CD1c-positive myeloid dendritic cell (primary cell): ENCODE measurements at regions not wholly inside any gene's neighbourhood (a gene's known extent, or its start where the extent isn't known, plus 50 kb on each side); places are given as distances from the start of the nearest gene placed in this dataset.
A peak's percentile ranks its signal among the peaks of the same experiment; 100 is the strongest.

ENCODE experiments used
- DNase-seq: peaks from one replicate; pipeline ENCODE4 v3.0.0-alpha.2; 2016; ENCODE audit errors: extremely low spot score

DNA sequence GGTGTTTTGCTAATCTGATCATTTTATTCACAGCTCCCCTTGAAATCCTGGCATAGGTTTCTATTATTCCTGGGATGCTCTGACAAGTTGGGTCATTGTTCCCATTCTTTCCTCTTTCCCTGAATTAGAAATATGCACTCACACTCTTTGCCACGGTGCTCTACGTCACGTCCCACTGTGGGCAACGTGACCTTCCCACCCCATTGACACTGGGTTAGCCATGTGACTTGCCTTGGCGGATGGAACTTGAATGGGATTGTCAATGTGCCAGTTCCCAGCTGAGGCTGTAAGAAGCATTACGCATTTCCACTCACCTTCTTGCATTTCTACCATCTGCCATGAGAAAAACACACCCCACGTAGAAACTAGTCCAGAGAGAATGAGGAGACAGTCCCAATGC lies 492.4 kb downstream of the SHISA9 start:
- DNase-seq = no peak

DNA sequence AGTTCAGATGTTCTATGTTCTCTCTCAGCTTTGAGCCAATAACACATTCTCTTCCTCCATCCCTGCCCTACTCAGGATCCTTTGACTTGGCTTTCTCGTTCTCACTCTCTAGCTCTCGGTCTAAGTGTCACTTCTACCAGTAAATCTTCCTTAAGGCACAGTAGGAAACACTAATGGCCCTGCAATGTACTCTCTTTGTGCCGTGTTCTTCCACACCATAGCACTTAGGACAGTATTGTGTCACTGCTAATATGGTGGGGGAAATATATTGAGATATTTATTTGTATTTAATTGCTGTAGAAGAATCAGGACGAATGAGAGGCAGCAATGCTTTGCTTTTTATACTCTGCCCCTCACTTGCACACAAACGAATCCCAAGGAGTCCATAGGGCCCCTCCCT lies 493.1 kb downstream of the SHISA9 start:
- no peak for DNase-seq

GRCh38 chr16:13397126-13397525 lies 495.7 kb downstream of the SHISA9 start:
- DNase-seq = no peak

- no peak for DNase-seq
Measured at GRCh38 chr16:13401641-13402040, 500.2 kb downstream of the SHISA9 start.

- DNase-seq = no peak
Measured at GRCh38 chr16:13402601-13403000, 501.2 kb downstream of the SHISA9 start.

DNA sequence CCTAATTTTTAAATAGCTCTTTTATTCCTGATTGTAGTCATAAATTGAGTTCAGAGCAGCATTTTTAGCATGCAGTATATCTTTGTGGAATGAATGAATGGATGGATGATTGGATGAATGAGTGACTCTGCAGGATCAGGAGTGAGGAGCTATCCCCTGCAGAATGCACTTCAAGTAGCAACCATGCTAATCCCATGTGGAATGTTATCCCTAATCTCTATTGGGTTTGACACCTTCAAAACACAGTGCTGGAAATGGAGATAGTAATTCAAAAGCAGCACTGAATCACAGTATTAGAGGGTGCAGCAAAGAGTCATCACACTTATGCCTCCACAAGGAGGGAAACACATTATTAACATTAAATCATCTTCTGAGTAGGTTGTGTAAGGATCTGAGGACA lies 501.9 kb downstream of the SHISA9 start:
- no peak for DNase-seq

- no peak for DNase-seq
Measured at GRCh38 chr16:13414154-13414553, 505.8 kb upstream of the ERCC4 start.

DNA sequence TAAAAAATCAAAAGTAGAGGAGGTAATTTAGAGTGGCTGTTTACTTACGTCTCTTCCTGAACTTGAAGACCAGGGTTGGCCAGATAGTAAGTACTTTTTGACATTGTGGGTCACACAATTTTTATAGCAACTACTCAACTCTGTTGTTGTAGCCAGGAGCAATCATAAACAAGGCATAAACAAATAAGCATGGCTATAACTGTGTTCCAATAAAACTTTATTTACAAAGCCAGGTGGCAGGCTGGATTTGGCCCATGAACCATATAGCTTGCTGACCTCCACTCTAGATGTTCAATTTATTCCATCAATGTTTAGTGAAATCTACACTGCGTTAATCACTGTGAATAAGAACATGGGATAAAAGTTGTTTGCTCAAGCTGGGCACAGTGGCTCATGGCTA lies 500.4 kb upstream of the ERCC4 start:
- no peak for DNase-seq

GRCh38 chr16:13421726-13422125 lies 498.2 kb upstream of the ERCC4 start:
- no peak for DNase-seq

DNA sequence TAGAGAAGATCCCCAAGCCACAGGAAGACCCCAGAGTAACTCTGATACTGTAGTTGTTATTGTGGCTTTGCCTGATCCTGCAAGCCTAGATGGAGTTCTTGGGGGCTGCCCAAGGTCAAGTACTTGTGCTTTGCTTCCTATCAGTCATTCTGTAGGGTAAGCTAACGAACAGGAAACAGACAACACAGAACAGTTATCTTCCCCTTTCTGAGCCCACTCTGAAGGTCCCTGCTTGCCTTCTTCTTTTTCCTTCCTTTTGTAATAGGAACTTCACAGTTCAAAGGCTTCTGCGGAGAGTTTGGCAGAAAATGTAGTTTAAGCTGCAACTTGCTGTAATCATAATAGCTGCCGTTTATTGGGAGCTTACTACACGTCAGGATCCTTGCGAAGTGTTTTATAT lies 494.1 kb upstream of the ERCC4 start:
- peak; percentile 1 for DNase-seq

GRCh38 chr16:13426269-13426668 lies 493.7 kb upstream of the ERCC4 start:
- DNase-seq = no peak

- DNase-seq = no peak
Measured at GRCh38 chr16:13426736-13427135, 493.2 kb upstream of the ERCC4 start.

DNA sequence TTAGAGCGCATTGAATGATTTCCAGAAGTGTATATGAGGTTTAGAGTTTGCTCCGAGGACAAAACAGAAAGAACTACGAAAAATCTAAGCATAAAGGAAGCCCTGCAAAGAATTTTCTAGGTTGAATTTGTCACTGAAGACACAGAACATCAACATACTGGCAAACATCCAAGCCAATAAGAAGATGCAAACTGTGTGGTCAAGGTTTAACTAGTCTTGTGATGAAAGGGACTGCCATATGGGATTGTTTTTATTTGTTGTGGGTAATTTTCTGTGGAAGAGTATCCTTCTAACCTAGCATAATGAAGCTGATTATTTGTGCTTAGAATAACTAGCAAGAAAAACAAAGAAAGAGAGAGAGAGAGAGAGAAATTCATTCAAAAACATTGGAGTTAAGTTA lies 492.0 kb upstream of the ERCC4 start:
- DNase-seq = no peak

DNA sequence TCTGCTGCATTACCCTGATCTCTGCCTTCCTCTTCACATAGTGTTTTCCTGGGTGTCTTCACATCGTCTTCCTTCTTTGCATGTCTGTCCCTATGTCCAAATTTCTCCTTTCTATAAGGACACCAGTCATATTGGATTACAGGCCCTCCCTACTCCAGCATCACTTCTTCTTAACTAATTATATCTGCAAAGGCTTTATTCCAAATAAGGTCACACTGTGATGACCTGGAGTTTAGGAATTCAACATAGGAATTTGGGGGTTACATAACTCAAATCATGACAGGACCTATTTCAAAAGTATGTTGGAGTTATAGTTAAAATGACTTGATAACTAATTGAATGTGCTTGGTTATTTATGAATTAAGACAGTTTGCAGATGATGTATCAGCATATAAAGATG lies 490.5 kb upstream of the ERCC4 start:
- no peak for DNase-seq

DNA sequence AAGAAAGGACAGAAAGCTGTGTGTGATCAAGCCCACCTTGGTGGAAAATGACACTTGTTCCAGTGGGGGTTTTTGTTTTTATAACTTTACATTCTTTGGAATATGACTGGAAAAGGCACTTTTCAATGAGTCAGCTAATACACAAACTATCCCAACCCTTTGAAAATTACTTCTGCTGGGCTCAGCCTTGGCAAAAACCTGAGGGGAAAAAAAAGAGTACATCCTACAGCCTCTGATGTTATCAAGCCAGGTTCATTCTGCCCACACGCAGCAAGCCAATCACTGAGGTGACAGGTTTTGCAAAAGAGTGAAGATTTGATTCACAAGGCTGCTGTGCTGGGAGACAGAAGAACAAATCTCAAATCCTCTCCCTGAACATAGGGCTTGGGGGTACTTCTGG lies 484.5 kb upstream of the ERCC4 start:
- DNase-seq = no peak

DNA sequence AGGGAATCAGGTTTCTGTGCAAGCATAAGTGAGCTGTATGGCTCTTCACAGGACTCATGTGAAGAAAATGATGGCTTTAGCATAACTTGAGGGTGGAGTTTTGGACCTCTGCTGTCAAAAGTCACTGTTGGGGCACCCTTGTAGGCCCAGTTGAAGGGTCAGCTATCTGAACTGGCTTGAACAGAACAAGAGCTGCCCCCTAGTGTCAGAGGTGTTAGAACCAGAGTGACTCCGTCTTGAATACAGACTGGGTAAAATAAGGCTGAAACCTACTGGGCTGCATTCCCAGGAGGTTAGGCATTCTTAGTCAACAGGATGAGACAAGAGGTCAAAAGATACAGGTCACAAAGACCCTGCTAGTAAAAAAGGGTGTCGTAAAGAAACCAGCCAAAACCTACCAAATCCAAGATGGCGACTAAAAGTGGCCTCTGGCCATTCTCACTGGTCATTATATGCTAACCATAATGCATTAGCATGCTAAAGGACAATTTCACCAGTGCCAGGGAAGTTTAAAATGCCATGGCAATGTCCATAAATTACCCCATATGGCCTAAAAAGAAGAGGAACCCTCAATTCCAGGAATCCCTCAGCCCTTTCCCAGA lies 484.0 kb upstream of the ERCC4 start:
- DNase-seq = no peak

- peak; percentile 1 for DNase-seq
Measured at GRCh38 chr16:13436641-13437412, 483.1 kb upstream of the ERCC4 start.

DNA sequence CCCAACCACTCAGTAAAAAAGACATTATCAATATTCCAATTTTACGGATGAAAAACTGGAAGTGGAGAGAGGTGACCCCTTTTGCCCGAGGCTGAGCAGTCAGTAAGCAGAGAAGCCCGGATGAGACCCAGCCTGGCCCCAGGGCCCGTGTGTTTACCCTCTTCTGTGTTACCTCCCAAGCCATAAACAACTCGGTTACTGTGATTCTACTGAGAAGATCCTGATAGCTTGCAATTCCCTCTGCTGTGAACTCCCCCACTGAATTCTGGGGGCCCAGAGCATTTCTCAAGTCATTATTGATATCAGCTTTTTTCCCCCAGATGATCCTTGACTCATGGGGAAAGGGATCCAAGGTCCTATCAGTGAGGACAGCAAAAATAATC lies 482.6 kb upstream of the ERCC4 start:
- no peak for DNase-seq

- DNase-seq = no peak
Measured at GRCh38 chr16:13438064-13438463, 481.9 kb upstream of the ERCC4 start.

GRCh38 chr16:13439766-13440165 lies 480.2 kb upstream of the ERCC4 start:
- no peak for DNase-seq

DNA sequence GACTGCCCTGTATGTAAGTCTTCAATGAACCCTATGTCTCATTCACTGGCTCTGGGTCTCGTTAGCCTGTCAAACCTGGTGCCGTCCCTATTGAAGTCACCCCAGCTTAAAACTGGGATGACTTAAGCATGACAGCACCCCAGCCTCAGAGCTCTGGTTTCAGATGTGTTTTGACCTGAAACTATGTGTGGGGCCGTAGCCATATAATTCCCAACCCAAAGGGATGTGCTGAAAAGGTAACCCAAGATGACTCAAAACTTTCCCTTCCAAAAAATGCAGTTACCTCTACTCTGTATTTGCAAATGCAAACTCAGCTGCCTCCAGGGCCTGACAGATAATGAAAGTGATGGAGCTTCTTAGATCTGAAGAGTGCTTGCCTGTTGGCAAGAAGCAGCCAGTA lies 478.3 kb upstream of the ERCC4 start:
- no peak for DNase-seq

- no peak for DNase-seq
Measured at GRCh38 chr16:13448346-13448745, 471.6 kb upstream of the ERCC4 start.

GRCh38 chr16:13453325-13453724 lies 466.6 kb upstream of the ERCC4 start:
- no peak for DNase-seq
